ENCODE measurements at regions not wholly inside any gene's neighbourhood (a gene's known extent, or its start where the extent isn't known, plus 50 kb on each side); places are given as distances from the start of the nearest gene placed in this dataset.

- TF ChIP-seq POLR2A (IDR thresholded peaks at IDR 0.05): no peak
- TF ChIP-seq CTCF (IDR thresholded peaks at IDR 0.05): no peak
Measured at GRCh38 chr10:83476211-83476610, 663.1 kb upstream of the GHITM start.

Measured in uterus (tissue), 2 donors.